Endothelial cell (in vitro differentiated cells): ENCODE measurements at regions not wholly inside any gene's neighbourhood (a gene's known extent, or its start where the extent isn't known, plus 50 kb on each side); places are given as distances from the start of the nearest gene placed in this dataset.

Experiments
- DNase-seq: peaks from one replicate; pipeline ENCODE4 v3.0.0; 2021; ENCODE audit warnings: low spot score
- H3K27ac Mint-ChIP-seq: one replicate; pipeline ENCODE4 v1.8.0; 2021; ENCODE audit warnings: mixed read lengths, inconsistent platforms; ENCODE audit not compliant: unreplicated experiment
- H3K27me3 Mint-ChIP-seq: one replicate; pipeline ENCODE4 v1.8.0; 2021; ENCODE audit warnings: mild to moderate bottlenecking, moderate library complexity, mixed read lengths, inconsistent platforms; ENCODE audit not compliant: unreplicated experiment
- H3K36me3 Mint-ChIP-seq: one replicate; pipeline ENCODE4 v1.8.0; 2021; ENCODE audit warnings: mild to moderate bottlenecking, low read depth, mixed read lengths, inconsistent platforms; ENCODE audit not compliant: unreplicated experiment
- H3K4me1 Mint-ChIP-seq: one replicate; pipeline ENCODE4 v1.8.0; 2021; ENCODE audit warnings: mild to moderate bottlenecking, mixed read lengths, inconsistent platforms; ENCODE audit not compliant: unreplicated experiment
- H3K4me3 Mint-ChIP-seq: one replicate; pipeline ENCODE4 v1.8.0; 2021; ENCODE audit warnings: mild to moderate bottlenecking, mixed read lengths, inconsistent platforms; ENCODE audit not compliant: unreplicated experiment
- H3K9me3 Mint-ChIP-seq: one replicate; pipeline ENCODE4 v1.8.0; 2021; ENCODE audit warnings: mixed read lengths, inconsistent platforms; ENCODE audit not compliant: unreplicated experiment
- CTCF ChIP-seq: fragments of 200-600 bp; sonication (generic); IDR thresholded peaks from one replicate; pipeline ENCODE4 v1.5.0; 2021; ENCODE audit warnings: antibody characterized with exemption; ENCODE audit not compliant: unreplicated experiment

- Mint-ChIP-seq H3K27ac (no peak overlapping the region), H3K36me3 (no peaks in the 10 kb centered on the region), H3K4me1 (no peaks in the 10 kb centered on the region), H3K9me3 (no peaks in the 10 kb centered on the region), H3K4me3 (no peak overlapping the region), H3K27me3 (no peaks in the 10 kb centered on the region)
- TF ChIP-seq CTCF = no peak
- DNase-seq = no peak
Measured at GRCh38 chr5:168126606-168127005, 164.8 kb upstream of the WWC1 start.

GRCh38 chr5:168128111-168128510, 163.3 kb upstream of the WWC1 start:
- Mint-ChIP-seq H3K4me3 (no peak overlapping the region), H3K4me1 (no peaks in the 10 kb centered on the region), H3K27ac (no peak overlapping the region), H3K27me3 (no peaks in the 10 kb centered on the region), H3K9me3 (no peaks in the 10 kb centered on the region), H3K36me3 (no peaks in the 10 kb centered on the region)
- TF ChIP-seq CTCF = no peak
- DNase-seq = no peak

- no peak for DNase-seq
- no peak for TF ChIP-seq CTCF
- Mint-ChIP-seq H3K36me3 (no peaks in the 10 kb centered on the region), H3K4me3 (no peak overlapping the region), H3K4me1 (no peaks in the 10 kb centered on the region), H3K9me3 (no peaks in the 10 kb centered on the region), H3K27me3 (no peaks in the 10 kb centered on the region), H3K27ac (no peak overlapping the region)
Measured at GRCh38 chr5:168128557-168128956, 162.9 kb upstream of the WWC1 start.

- Mint-ChIP-seq H3K9me3 (no peaks in the 10 kb centered on the region), H3K36me3 (no peaks in the 10 kb centered on the region), H3K27ac (no peak overlapping the region), H3K4me1 (no peaks in the 10 kb centered on the region), H3K27me3 (no peaks in the 10 kb centered on the region), H3K4me3 (no peak overlapping the region)
- no peak for DNase-seq
- no peak for TF ChIP-seq CTCF
Measured at GRCh38 chr5:168131519-168131918, 159.9 kb upstream of the WWC1 start.

DNA sequence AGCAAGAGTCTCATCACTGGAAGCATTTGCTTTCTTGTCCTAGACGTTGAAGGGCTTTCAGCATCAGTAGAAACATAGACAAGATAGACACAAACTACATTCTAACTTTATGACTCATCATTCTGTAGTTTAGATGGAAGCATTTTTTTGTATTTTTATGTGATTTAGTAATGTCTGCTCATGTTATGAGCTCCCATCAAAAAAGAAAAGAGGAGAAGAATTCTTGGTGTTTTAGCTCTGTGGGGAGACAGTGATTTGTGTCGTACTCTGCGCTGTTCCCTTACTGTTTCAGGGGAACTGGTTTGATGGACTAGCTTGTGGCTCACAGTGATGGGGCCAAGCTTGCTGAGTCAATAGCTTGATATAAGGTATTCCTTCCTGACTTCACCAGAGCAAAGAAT, 159.2 kb upstream of the WWC1 start:
- no peak for DNase-seq
- TF ChIP-seq CTCF = no peak
- no peaks in the 10 kb centered on the region for H3K9me3 Mint-ChIP-seq
- no peak overlapping the region for H3K27ac Mint-ChIP-seq
- no peaks in the 10 kb centered on the region for H3K27me3 Mint-ChIP-seq
- H3K4me3 Mint-ChIP-seq = no peak overlapping the region
- H3K4me1 Mint-ChIP-seq = peaks cover under 1% of the 10 kb centered on the region
- no peaks in the 10 kb centered on the region for H3K36me3 Mint-ChIP-seq
